ENCODE measurements at regions not wholly inside any gene's neighbourhood (a gene's known extent, or its start where the extent isn't known, plus 50 kb on each side); places are given as distances from the start of the nearest gene placed in this dataset.
A peak's percentile ranks its signal among the peaks of the same experiment; 100 is the strongest.

DNA sequence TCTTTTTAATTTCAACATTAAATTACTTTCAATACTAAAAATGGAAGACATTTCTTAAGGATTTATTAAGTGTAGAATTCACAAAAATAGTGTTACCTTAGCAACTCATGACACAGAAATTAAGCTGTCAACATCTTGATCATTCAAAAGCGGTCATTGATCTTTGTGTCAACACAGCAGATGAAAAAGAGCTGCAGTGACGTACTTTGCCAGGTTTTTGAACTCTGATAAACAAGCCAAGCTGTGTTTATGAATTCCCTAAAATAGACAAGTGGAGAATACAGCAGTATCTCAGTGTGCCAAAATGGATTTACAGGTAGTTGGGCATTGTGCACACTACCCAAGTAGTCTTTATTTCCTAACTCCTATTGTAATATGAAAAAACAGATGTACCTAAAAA lies 1141.8 kb upstream of the PCDH7 start:
- TF ChIP-seq, protein P1, sequence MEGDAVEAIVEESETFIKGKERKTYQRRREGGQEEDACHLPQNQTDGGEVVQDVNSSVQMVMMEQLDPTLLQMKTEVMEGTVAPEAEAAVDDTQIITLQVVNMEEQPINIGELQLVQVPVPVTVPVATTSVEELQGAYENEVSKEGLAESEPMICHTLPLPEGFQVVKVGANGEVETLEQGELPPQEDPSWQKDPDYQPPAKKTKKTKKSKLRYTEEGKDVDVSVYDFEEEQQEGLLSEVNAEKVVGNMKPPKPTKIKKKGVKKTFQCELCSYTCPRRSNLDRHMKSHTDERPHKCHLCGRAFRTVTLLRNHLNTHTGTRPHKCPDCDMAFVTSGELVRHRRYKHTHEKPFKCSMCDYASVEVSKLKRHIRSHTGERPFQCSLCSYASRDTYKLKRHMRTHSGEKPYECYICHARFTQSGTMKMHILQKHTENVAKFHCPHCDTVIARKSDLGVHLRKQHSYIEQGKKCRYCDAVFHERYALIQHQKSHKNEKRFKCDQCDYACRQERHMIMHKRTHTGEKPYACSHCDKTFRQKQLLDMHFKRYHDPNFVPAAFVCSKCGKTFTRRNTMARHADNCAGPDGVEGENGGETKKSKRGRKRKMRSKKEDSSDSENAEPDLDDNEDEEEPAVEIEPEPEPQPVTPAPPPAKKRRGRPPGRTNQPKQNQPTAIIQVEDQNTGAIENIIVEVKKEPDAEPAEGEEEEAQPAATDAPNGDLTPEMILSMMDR (IDR thresholded peaks at IDR 0.05): no peak
- no peak for ATAC-seq (ENCODE audit: low FRiP score)
- no peak for DNase-seq (ENCODE audit: low spot score)

DNA sequence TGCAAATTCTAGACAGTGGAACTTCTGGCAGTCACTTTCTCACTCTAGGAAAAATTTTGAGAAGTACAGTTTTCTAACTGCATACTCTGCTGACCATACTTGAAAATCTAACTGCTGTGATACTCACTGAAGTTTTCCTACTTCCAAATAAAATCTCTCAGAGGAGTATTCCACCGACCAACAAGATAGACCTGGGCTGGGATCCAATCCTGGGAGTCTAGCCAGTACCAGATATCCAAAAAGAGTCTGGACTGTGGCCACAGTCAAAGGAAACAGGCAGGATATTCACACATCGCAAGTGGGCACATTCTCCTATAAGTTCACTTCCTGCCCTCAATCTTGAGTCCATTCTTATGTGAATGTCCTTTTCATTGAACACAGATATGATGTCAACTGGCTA lies 1138.7 kb upstream of the PCDH7 start:
- no peak for DNase-seq (ENCODE audit: low spot score)
- ATAC-seq (ENCODE audit: low FRiP score): peak; percentile 54
- TF ChIP-seq, protein P1 (IDR thresholded peaks at IDR 0.05): no peak

DNA sequence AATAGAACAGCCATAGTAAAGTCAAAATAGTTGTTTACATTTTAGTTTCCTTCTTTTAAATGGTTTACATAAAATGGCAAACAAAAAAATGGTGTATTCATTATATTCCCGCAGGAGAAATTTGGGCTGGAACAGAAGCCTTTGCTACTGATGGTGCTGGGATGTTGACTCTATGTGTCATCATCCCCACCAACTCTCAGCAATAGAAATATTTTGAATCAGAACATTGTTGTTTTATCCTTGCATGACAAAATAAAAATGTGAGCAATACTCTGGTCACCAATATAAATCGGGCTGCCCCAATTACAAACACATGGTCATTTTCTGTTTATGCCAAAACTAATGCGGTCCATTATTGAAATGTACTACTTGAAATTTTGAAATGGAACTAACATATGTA lies 1131.6 kb upstream of the PCDH7 start:
- DNase-seq (ENCODE audit: low spot score) (no peak), ATAC-seq (ENCODE audit: low FRiP score) (no peak)
- TF ChIP-seq, protein P1 (IDR thresholded peaks at IDR 0.05): no peak

DNA sequence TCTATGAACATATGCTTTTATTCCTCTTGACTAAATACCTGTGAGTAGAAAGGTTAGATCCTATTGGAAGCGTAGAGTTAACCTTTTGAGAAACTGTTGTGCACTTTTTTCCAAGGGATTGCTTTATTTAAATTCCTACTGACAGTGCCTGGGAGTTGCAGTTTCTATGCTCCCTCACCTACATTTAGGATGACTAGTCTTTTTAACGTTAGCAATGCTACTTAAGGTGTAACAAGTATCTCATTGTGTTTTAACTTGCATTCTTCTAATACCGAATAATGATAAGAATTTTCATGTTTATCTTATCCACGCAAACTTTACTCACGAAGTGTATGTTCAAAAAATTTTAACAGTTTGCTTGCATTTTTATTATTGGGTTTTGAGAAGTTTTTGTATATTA lies 1123.9 kb upstream of the PCDH7 start:
- ATAC-seq (ENCODE audit: low FRiP score) (no peak), DNase-seq (ENCODE audit: low spot score) (no peak)
- TF ChIP-seq, protein P1 (IDR thresholded peaks at IDR 0.05): no peak

DNA sequence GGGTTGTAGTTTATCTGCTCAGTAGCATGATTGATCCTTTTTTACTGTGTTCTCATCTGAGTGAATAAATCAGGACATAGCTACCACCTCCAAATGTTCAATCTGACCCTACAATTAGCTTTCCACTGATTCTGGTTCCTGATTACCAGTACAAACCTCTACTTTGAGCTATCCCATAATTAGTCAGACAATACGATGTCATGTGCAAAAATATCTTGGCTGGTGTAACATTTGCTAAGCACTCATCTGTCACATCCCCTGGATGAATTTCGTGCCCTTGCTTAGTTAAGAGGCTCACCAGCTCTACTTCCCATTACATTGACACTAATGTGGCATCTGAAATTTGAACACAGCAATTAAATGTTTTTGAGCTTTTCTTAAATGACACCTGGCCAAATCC lies 1101.0 kb upstream of the PCDH7 start:
- TF ChIP-seq, protein P1 (IDR thresholded peaks at IDR 0.05): no peak
- DNase-seq (ENCODE audit: low spot score) (no peak), ATAC-seq (ENCODE audit: low FRiP score) (no peak)

DNA sequence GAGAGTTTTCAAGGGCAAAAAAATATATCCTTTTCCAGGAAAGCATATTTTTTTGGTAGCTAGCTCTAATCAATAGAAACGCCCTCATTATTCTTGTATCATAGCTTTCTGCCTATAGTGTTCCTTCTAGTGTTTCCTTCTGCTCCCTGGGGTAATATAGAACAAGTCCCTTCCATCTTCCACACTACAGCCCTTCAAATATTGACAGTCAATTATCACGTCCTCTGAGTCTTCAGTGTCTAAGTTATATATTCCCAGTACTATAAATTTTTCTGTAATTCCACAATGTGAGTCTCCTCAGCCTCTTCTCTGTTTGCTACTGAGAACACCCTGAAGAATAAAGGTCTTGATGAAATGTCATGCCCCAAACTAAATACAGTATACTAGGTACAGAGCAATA lies 1088.0 kb upstream of the PCDH7 start:
- TF ChIP-seq, protein P1 (IDR thresholded peaks at IDR 0.05): no peak
- ATAC-seq (ENCODE audit: low FRiP score) (no peak), DNase-seq (ENCODE audit: low spot score) (no peak)

DNA sequence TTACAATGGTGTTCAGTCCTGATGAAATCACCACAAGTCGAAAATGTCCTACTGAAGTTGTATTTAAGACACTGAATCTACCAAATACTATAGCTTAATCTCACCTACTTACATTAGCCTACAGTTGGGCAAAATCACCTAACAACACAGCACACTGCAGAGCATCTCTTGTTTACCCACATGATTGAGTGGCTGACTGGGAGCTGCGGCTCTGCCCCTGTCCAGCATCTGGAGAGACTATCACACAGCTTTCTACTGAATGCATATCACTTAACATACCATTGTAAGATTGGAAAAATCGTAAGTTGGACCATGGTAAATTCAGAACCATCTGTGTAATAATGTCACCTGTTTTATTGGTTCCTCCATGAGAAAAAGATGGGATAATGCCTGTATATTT lies 1083.2 kb upstream of the PCDH7 start:
- ATAC-seq (ENCODE audit: low FRiP score) (no peak), DNase-seq (ENCODE audit: low spot score) (no peak)
- TF ChIP-seq, protein P1 (IDR thresholded peaks at IDR 0.05): no peak

All from omental fat pad (tissue), 3 donors.